ENCODE measurements at regions not wholly inside any gene's neighbourhood (a gene's known extent, or its start where the extent isn't known, plus 50 kb on each side); places are given as distances from the start of the nearest gene placed in this dataset.

DNA sequence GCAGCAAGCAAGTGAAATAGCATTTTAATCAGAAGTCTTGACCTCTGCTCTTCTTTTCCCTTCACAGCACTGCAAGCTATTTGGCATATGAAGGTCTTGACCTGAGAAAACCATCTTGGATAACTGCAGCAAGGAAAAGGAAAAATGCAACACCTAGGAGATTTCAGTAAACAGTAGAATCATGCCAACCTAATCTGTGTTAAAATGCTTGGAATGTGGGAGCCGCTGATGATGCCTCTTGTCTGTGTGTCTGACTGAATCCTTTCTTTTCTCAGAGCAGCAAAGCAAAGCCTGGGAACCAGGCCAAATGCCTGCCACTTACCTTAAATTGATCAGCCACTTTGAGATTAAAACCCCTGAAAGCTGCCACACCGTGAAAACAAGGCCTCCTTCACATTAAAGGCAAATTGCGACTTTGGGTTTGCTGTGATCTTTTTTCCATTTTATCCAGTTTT is 80.4 kb upstream of the CDK6 start:
- intact Hi-C loops (cut with DNase I): no loop called here
- Histone ChIP-seq H3K27ac (ENCODE audit: low read depth in 2 of 2, low read length in 2 of 2) (no peak overlapping the region), H3K4me3 (ENCODE audit: low read length in 3 of 3) (no peak overlapping the region), H3K36me3 (ENCODE audit: control insufficient read depth in 2 of 3, insufficient read depth in 3 of 3, low read length in 3 of 3) (no peaks in the 10 kb centered on the region), H3K4me1 (ENCODE audit: control insufficient read depth in 2 of 3, insufficient read depth in 2 of 3, low read depth in 1 of 3, low read length in 3 of 3) (no peaks in the 10 kb centered on the region), H3K27me3 (ENCODE audit: control insufficient read depth, insufficient read depth, low read length) (no peaks in the 10 kb centered on the region), H3K9me3 (ENCODE audit: control insufficient read depth in 2 of 3, insufficient read depth in 1 of 3, low read length in 3 of 3) (no peaks in the 10 kb centered on the region), H3K9ac (ENCODE audit: low read length in 3 of 3) (no peak overlapping the region)
- TF ChIP-seq, protein P1, sequence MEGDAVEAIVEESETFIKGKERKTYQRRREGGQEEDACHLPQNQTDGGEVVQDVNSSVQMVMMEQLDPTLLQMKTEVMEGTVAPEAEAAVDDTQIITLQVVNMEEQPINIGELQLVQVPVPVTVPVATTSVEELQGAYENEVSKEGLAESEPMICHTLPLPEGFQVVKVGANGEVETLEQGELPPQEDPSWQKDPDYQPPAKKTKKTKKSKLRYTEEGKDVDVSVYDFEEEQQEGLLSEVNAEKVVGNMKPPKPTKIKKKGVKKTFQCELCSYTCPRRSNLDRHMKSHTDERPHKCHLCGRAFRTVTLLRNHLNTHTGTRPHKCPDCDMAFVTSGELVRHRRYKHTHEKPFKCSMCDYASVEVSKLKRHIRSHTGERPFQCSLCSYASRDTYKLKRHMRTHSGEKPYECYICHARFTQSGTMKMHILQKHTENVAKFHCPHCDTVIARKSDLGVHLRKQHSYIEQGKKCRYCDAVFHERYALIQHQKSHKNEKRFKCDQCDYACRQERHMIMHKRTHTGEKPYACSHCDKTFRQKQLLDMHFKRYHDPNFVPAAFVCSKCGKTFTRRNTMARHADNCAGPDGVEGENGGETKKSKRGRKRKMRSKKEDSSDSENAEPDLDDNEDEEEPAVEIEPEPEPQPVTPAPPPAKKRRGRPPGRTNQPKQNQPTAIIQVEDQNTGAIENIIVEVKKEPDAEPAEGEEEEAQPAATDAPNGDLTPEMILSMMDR (IDR thresholded peaks at IDR 0.05; ENCODE audit: borderline replicate concordance, extremely low read depth, insufficient read depth): no peak
- no peak for FAIRE-seq
- DNase-seq: peak in 3 of 5 donors; percentile 13 to 39 (median 29)

- TF ChIP-seq, protein P1 (IDR thresholded peaks at IDR 0.05; ENCODE audit: borderline replicate concordance, extremely low read depth, insufficient read depth): no peak
- H3K4me3 ChIP-seq (ENCODE audit: low read length in 3 of 3): no peak overlapping the region
- no peak for FAIRE-seq
These were observed 79.0 kb upstream of the CDK6 start for GRCh38 chr7:92915348-92915747.

GRCh38 chr7:92914645-92915044 is 78.3 kb upstream of the CDK6 start:
- intact Hi-C loops (cut with DNase I): no loop called here
- DNase-seq (no peak), FAIRE-seq (no peak)
- TF ChIP-seq, protein P1 (IDR thresholded peaks at IDR 0.05; ENCODE audit: borderline replicate concordance, extremely low read depth, insufficient read depth): no peak
- no peaks in the 10 kb centered on the region for H3K9me3 ChIP-seq (ENCODE audit: control insufficient read depth in 2 of 3, insufficient read depth in 1 of 3, low read length in 3 of 3)
- H3K27me3 ChIP-seq (ENCODE audit: control insufficient read depth, insufficient read depth, low read length): no peaks in the 10 kb centered on the region
- no peaks in the 10 kb centered on the region for H3K4me1 ChIP-seq (ENCODE audit: control insufficient read depth in 2 of 3, insufficient read depth in 2 of 3, low read depth in 1 of 3, low read length in 3 of 3)
- H3K27ac ChIP-seq (ENCODE audit: low read depth in 2 of 2, low read length in 2 of 2): no peak overlapping the region
- no peaks in the 10 kb centered on the region for H3K36me3 ChIP-seq (ENCODE audit: control insufficient read depth in 2 of 3, insufficient read depth in 3 of 3, low read length in 3 of 3)
- no peak overlapping the region for H3K9ac ChIP-seq (ENCODE audit: low read length in 3 of 3)
- H3K4me3 ChIP-seq (ENCODE audit: low read length in 3 of 3): no peak overlapping the region

More at GRCh38 chr7:92915348-92915747, 79.0 kb upstream of the CDK6 start:
- Histone ChIP-seq H3K9ac (ENCODE audit: low read length in 3 of 3) (no peak overlapping the region), H3K27me3 (ENCODE audit: control insufficient read depth, insufficient read depth, low read length) (no peaks in the 10 kb centered on the region), H3K27ac (ENCODE audit: low read depth in 2 of 2, low read length in 2 of 2) (no peak overlapping the region), H3K4me1 (ENCODE audit: control insufficient read depth in 2 of 3, insufficient read depth in 2 of 3, low read depth in 1 of 3, low read length in 3 of 3) (no peaks in the 10 kb centered on the region), H3K9me3 (ENCODE audit: control insufficient read depth in 2 of 3, insufficient read depth in 1 of 3, low read length in 3 of 3) (no peaks in the 10 kb centered on the region), H3K36me3 (ENCODE audit: control insufficient read depth in 2 of 3, insufficient read depth in 3 of 3, low read length in 3 of 3) (no peaks in the 10 kb centered on the region)
- intact Hi-C loops (cut with DNase I): no loop called here
- DNase-seq: no peak

- H3K36me3 ChIP-seq (ENCODE audit: control insufficient read depth in 2 of 3, insufficient read depth in 3 of 3, low read length in 3 of 3): no peaks in the 10 kb centered on the region
- H3K27me3 ChIP-seq (ENCODE audit: control insufficient read depth, insufficient read depth, low read length): no peaks in the 10 kb centered on the region
- H3K27ac ChIP-seq (ENCODE audit: low read depth in 2 of 2, low read length in 2 of 2): no peak overlapping the region
- no peak overlapping the region for H3K4me3 ChIP-seq (ENCODE audit: low read length in 3 of 3)
- no peak for FAIRE-seq
- TF ChIP-seq, protein P1 (IDR thresholded peaks at IDR 0.05; ENCODE audit: borderline replicate concordance, extremely low read depth, insufficient read depth): no peak
- H3K9me3 ChIP-seq (ENCODE audit: control insufficient read depth in 2 of 3, insufficient read depth in 1 of 3, low read length in 3 of 3): no peaks in the 10 kb centered on the region
- H3K9ac ChIP-seq (ENCODE audit: low read length in 3 of 3): no peak overlapping the region
- intact Hi-C loops (cut with DNase I): no loop called here
- no peak for DNase-seq
- H3K4me1 ChIP-seq (ENCODE audit: control insufficient read depth in 2 of 3, insufficient read depth in 2 of 3, low read depth in 1 of 3, low read length in 3 of 3): no peaks in the 10 kb centered on the region
These were observed 77.5 kb upstream of the CDK6 start for GRCh38 chr7:92913849-92914248.
